ENCODE measurements at regions not wholly inside any gene's neighbourhood (a gene's known extent, or its start where the extent isn't known, plus 50 kb on each side); places are given as distances from the start of the nearest gene placed in this dataset.

- TF ChIP-seq CTCF (conservative IDR thresholded peaks at IDR 0.05 in 1 of 2, IDR thresholded peaks at IDR 0.05 in 1 of 2; ENCODE audit: low read depth in 1 of 2, low read length in 2 of 2), result no peak
- TF ChIP-seq EZH2 (IDR thresholded peaks at IDR 0.05; ENCODE audit: low read length, missing control alignments), result no peak
Measured at GRCh38 chr22:22398530-22399327, 109.8 kb downstream of the ZNF280B start.

Measured in fibroblast of lung (primary cell).